Nephron (organoid): ENCODE measurements at regions not wholly inside any gene's neighbourhood (a gene's known extent, or its start where the extent isn't known, plus 50 kb on each side); places are given as distances from the start of the nearest gene placed in this dataset.

Source experiments
- H3K27ac Mint-ChIP-seq, 3 experiments: 2 replicates each; pipeline ENCODE4 v1.8.0; 2020; ENCODE audit warnings: mixed read lengths in 3 of 3, mild to moderate bottlenecking in 2 of 3, moderate library complexity in 1 of 3
- H3K27me3 Mint-ChIP-seq: 2 replicates; pipeline ENCODE4 v1.8.0; 2021; ENCODE audit warnings: low read depth, mild to moderate bottlenecking, moderate library complexity, mixed read lengths
- H3K36me3 Mint-ChIP-seq: 2 replicates; pipeline ENCODE4 v1.8.0; 2020; ENCODE audit warnings: low read depth, mixed read lengths
- H3K4me1 Mint-ChIP-seq: 2 replicates; pipeline ENCODE4 v1.8.0; 2020; ENCODE audit warnings: mixed read lengths
- H3K4me3 Mint-ChIP-seq, 3 experiments: 2 replicates each; pipeline ENCODE4 v1.8.0; 2020; ENCODE audit warnings: mild to moderate bottlenecking in 3 of 3, mixed read lengths in 3 of 3, moderate library complexity in 2 of 3
- H3K9me3 Mint-ChIP-seq: 2 replicates; pipeline ENCODE4 v1.8.0; 2020; ENCODE audit warnings: mixed read lengths
- CTCF ChIP-seq, 3 experiments: fragments of 200-600 bp; sonication (generic); IDR thresholded peaks; one replicate each; pipeline ENCODE4 v1.5.0; 2021; ENCODE audit warnings: antibody characterized with exemption in 3 of 3; ENCODE audit not compliant: unreplicated experiment in 3 of 3

GRCh38 chr4:176886135-176886534, 93.4 kb upstream of the VEGFC start:
- H3K9me3 Mint-ChIP-seq = no peaks in the 10 kb centered on the region
- no peaks in the 10 kb centered on the region for H3K36me3 Mint-ChIP-seq
- peaks cover 4% of the 10 kb centered on the region for H3K27me3 Mint-ChIP-seq
- TF ChIP-seq CTCF (IDR thresholded peaks at IDR 0.05; ENCODE audit: unreplicated experiment in 3 of 3) = no peak
- peaks cover 5% of the 10 kb centered on the region for H3K4me1 Mint-ChIP-seq
- H3K4me3 Mint-ChIP-seq = no peak overlapping the region
- no peak overlapping the region for H3K27ac Mint-ChIP-seq

- H3K4me1 Mint-ChIP-seq = no peaks in the 10 kb centered on the region
- no peaks in the 10 kb centered on the region for H3K36me3 Mint-ChIP-seq
- no peak for TF ChIP-seq CTCF (IDR thresholded peaks at IDR 0.05; ENCODE audit: unreplicated experiment in 3 of 3)
- peaks cover 4% of the 10 kb centered on the region for H3K27me3 Mint-ChIP-seq
- H3K4me3 Mint-ChIP-seq = no peak overlapping the region
- no peak overlapping the region for H3K27ac Mint-ChIP-seq
- no peaks in the 10 kb centered on the region for H3K9me3 Mint-ChIP-seq
Observed at GRCh38 chr4:176889776-176890175, 97.1 kb upstream of the VEGFC start.

GRCh38 chr4:176894498-176894897, 101.8 kb upstream of the VEGFC start:
- Mint-ChIP-seq H3K9me3 (no peaks in the 10 kb centered on the region), H3K27ac (no peak overlapping the region), H3K27me3 (no peaks in the 10 kb centered on the region), H3K36me3 (no peaks in the 10 kb centered on the region), H3K4me1 (no peaks in the 10 kb centered on the region), H3K4me3 (no peak overlapping the region)
- no peak for TF ChIP-seq CTCF (IDR thresholded peaks at IDR 0.05; ENCODE audit: unreplicated experiment in 3 of 3)

GRCh38 chr4:176896211-176896610, 103.5 kb upstream of the VEGFC start:
- Mint-ChIP-seq H3K36me3 (no peaks in the 10 kb centered on the region), H3K27ac (no peak overlapping the region), H3K27me3 (no peaks in the 10 kb centered on the region)

GRCh38 chr4:176897226-176897625, 104.5 kb upstream of the VEGFC start:
- H3K27me3 Mint-ChIP-seq = no peaks in the 10 kb centered on the region
- no peaks in the 10 kb centered on the region for H3K9me3 Mint-ChIP-seq
- no peak for TF ChIP-seq CTCF (IDR thresholded peaks at IDR 0.05; ENCODE audit: unreplicated experiment in 3 of 3)
- H3K27ac Mint-ChIP-seq = no peak overlapping the region
- H3K4me1 Mint-ChIP-seq = no peaks in the 10 kb centered on the region
- no peak overlapping the region for H3K4me3 Mint-ChIP-seq
- H3K36me3 Mint-ChIP-seq = no peaks in the 10 kb centered on the region

More at GRCh38 chr4:176896211-176896610, 103.5 kb upstream of the VEGFC start:
- Mint-ChIP-seq H3K4me3 (no peak overlapping the region), H3K4me1 (no peaks in the 10 kb centered on the region), H3K9me3 (no peaks in the 10 kb centered on the region)
- TF ChIP-seq CTCF (IDR thresholded peaks at IDR 0.05; ENCODE audit: unreplicated experiment in 3 of 3) = no peak

- Mint-ChIP-seq H3K4me3 (no peak overlapping the region), H3K9me3 (no peaks in the 10 kb centered on the region), H3K27me3 (no peaks in the 10 kb centered on the region), H3K36me3 (no peaks in the 10 kb centered on the region), H3K4me1 (no peaks in the 10 kb centered on the region), H3K27ac (no peak overlapping the region)
- TF ChIP-seq CTCF (IDR thresholded peaks at IDR 0.05; ENCODE audit: unreplicated experiment in 3 of 3) = no peak
Observed at GRCh38 chr4:176898791-176899190, 106.1 kb upstream of the VEGFC start.
